ENCODE measurements at regions not wholly inside any gene's neighbourhood (a gene's known extent, or its start where the extent isn't known, plus 50 kb on each side); places are given as distances from the start of the nearest gene placed in this dataset.

- H3K9me2 ChIP-seq (ENCODE audit: insufficient read depth, low read length) = no peaks in the 10 kb centered on the region
- intact Hi-C loops (cut with micrococcal nuclease; ENCODE audit: unreplicated experiment) = no loop called here
- H3K36me3 ChIP-seq (ENCODE audit: insufficient read depth, low read length) = no peaks in the 10 kb centered on the region
- no peak overlapping the region for H3K4me2 ChIP-seq (ENCODE audit: low read length)
- no peaks in the 10 kb centered on the region for H4K20me1 ChIP-seq (ENCODE audit: insufficient read depth, low read length)
- TF ChIP-seq EZH2phosphoT487 (IDR thresholded peaks at IDR 0.05; ENCODE audit: borderline replicate concordance, low read depth, low read length) = no peak
- TF ChIP-seq CTCF (conservative IDR thresholded peaks at IDR 0.05; ENCODE audit: low read length) = no peak
- no peak overlapping the region for H3K27ac ChIP-seq (ENCODE audit: low read depth, low read length, poor library complexity, severe bottlenecking)
- DNase-seq (ENCODE audit: low spot score) = no peak
- BruUV-seq (replicated peaks) = no TSS peak
- H3K79me2 ChIP-seq (ENCODE audit: insufficient read depth, low read depth, low read length) = no peaks in the 10 kb centered on the region
- H3K4me1 ChIP-seq (ENCODE audit: insufficient read depth, low read length, poor library complexity, severe bottlenecking) = no peaks in the 10 kb centered on the region
- no peak overlapping the region for H2AFZ ChIP-seq (ENCODE audit: low read length)
- H3K9me3 ChIP-seq (ENCODE audit: low read length) = no peaks in the 10 kb centered on the region
- ChIA-PET CTCF (ENCODE audit: unreplicated experiment) (no interaction called here), POLR2A (no interaction called here)
- H3K4me3 ChIP-seq (ENCODE audit: low read depth, low read length, poor library complexity, severe bottlenecking) = no peak overlapping the region
Measured at GRCh38 chr4:100945789-100946188, 401.5 kb downstream of the PPP3CA start.

GRCh38 chr4:100938698-100939097 is 408.6 kb downstream of the PPP3CA start:
- intact Hi-C loops (cut with micrococcal nuclease; ENCODE audit: unreplicated experiment) = no loop called here
- H2AFZ ChIP-seq (ENCODE audit: low read length) = no peak overlapping the region

More at GRCh38 chr4:100938698-100939097, 408.6 kb downstream of the PPP3CA start:
- Histone ChIP-seq H3K9me2 (ENCODE audit: insufficient read depth, low read length) (no peaks in the 10 kb centered on the region), H3K27ac (ENCODE audit: low read depth, low read length, poor library complexity, severe bottlenecking) (no peak overlapping the region), H3K36me3 (ENCODE audit: insufficient read depth, low read length) (no peaks in the 10 kb centered on the region), H4K20me1 (ENCODE audit: insufficient read depth, low read length) (no peaks in the 10 kb centered on the region), H3K79me2 (ENCODE audit: insufficient read depth, low read depth, low read length) (no peaks in the 10 kb centered on the region), H3K4me1 (ENCODE audit: insufficient read depth, low read length, poor library complexity, severe bottlenecking) (no peaks in the 10 kb centered on the region), H3K4me2 (ENCODE audit: low read length) (no peak overlapping the region), H3K4me3 (ENCODE audit: low read depth, low read length, poor library complexity, severe bottlenecking) (no peak overlapping the region), H3K9me3 (ENCODE audit: low read length) (no peaks in the 10 kb centered on the region)
- BruUV-seq (replicated peaks) = no TSS peak
- DNase-seq (ENCODE audit: low spot score) = no peak
- POLR2A ChIA-PET = no interaction called here
- TF ChIP-seq CTCF (conservative IDR thresholded peaks at IDR 0.05; ENCODE audit: low read length) = no peak
- CTCF ChIA-PET (ENCODE audit: unreplicated experiment) = no interaction called here

Data from OCI-LY7 (cell line).